Peyer's patch (tissue), 4 donors: ENCODE measurements at regions not wholly inside any gene's neighbourhood (a gene's known extent, or its start where the extent isn't known, plus 50 kb on each side); places are given as distances from the start of the nearest gene placed in this dataset.
"Not testable (repeated sequence)": the region's sequence is repeated elsewhere in the genome, so short reads cannot be mapped to it uniquely, and the experiment has no call there.

Experiments
- DNase-seq, 3 donors: peaks; one replicate each; pipeline ENCODE4 v3.0.0-alpha.2; 2017 to 2019
- H3K27ac ChIP-seq, 4 donors: fragments of 200-600 bp; sonication (generic); one replicate each; pipeline ENCODE4 v1.5.1; 2016 to 2019
- H3K27me3 ChIP-seq, 2 donors: fragments of 200-600 bp; sonication (generic); one replicate each; pipeline ENCODE4 v1.5.1; 2019
- H3K36me3 ChIP-seq, 3 donors: fragments of 200-600 bp; sonication (generic); one replicate each; pipeline ENCODE4 v1.5.1; 2016 to 2019
- H3K4me1 ChIP-seq, 4 donors: fragments of 200-600 bp; sonication (generic); one replicate each; pipeline ENCODE4 v1.5.1; 2016 to 2019
- H3K4me3 ChIP-seq, 4 donors: fragments of 200-600 bp; sonication (generic); 1 replicate in 3 of 4; 2 replicates in 1 of 4; pipeline ENCODE4 v1.5.1; 2016 to 2019; ENCODE audit warnings: mild to moderate bottlenecking in 1 of 4
- H3K9me3 ChIP-seq, 4 donors: fragments of 200-600 bp; sonication (generic); one replicate each; pipeline ENCODE4 v1.5.1; 2016 to 2019; ENCODE audit warnings: mild to moderate bottlenecking in 1 of 4
- CTCF ChIP-seq, 6 experiments: fragments of 450-650 bp in 4 of 6; fragments of 200-600 bp in 2 of 6; sonication (generic) in 1 of 6; IDR thresholded peaks; one replicate each; pipeline ENCODE4 v1.5.1; 2017 to 2019; ENCODE audit warnings: antibody characterized with exemption in 6 of 6, mild to moderate bottlenecking in 3 of 6, moderate library complexity in 1 of 6
- POLR2A ChIP-seq, 2 donors: fragments of 450-650 bp; IDR thresholded peaks; one replicate each; pipeline ENCODE4 v1.5.1; 2017; ENCODE audit warnings: antibody characterized with exemption in 2 of 2, mild to moderate bottlenecking in 2 of 2, moderate library complexity in 2 of 2

GRCh38 chr6:56816370-56816769 lies 138.5 kb upstream of the BEND6 start:
- Histone ChIP-seq H3K4me3 (no peak overlapping the region), H3K36me3 (no peaks in the 10 kb centered on the region), H3K9me3 (no peaks in the 10 kb centered on the region), H3K27me3 (no peaks in the 10 kb centered on the region), H3K27ac (no peak overlapping the region), H3K4me1 (no peaks in the 10 kb centered on the region)
- no peak for TF ChIP-seq CTCF (IDR thresholded peaks at IDR 0.05)
- no peak for TF ChIP-seq POLR2A (IDR thresholded peaks at IDR 0.05)
- no peak for DNase-seq

GRCh38 chr6:56815436-56815835 lies 139.5 kb upstream of the BEND6 start:
- no peaks in the 10 kb centered on the region for H3K9me3 ChIP-seq
- no peak overlapping the region for H3K4me3 ChIP-seq
- no peak for DNase-seq
- no peak overlapping the region for H3K27ac ChIP-seq
- no peaks in the 10 kb centered on the region for H3K4me1 ChIP-seq
- no peaks in the 10 kb centered on the region for H3K27me3 ChIP-seq
- TF ChIP-seq CTCF (IDR thresholded peaks at IDR 0.05) (no peak), POLR2A (IDR thresholded peaks at IDR 0.05) (no peak)
- H3K36me3 ChIP-seq, result no peaks in the 10 kb centered on the region

- Histone ChIP-seq H3K36me3 (no peaks in the 10 kb centered on the region), H3K27ac (no peak overlapping the region), H3K4me1 (no peaks in the 10 kb centered on the region), H3K4me3 (no peak overlapping the region), H3K27me3 (no peaks in the 10 kb centered on the region), H3K9me3 (no peaks in the 10 kb centered on the region)
- no peak for DNase-seq
- TF ChIP-seq CTCF (IDR thresholded peaks at IDR 0.05) (no peak), POLR2A (IDR thresholded peaks at IDR 0.05) (no peak)
Observed at GRCh38 chr6:56814802-56815201, 140.1 kb upstream of the BEND6 start.

GRCh38 chr6:56814308-56814707 lies 140.6 kb upstream of the BEND6 start:
- no peak for DNase-seq
- Histone ChIP-seq H3K27ac (no peak overlapping the region), H3K4me1 (no peaks in the 10 kb centered on the region), H3K9me3 (no peaks in the 10 kb centered on the region), H3K36me3 (no peaks in the 10 kb centered on the region), H3K4me3 (no peak overlapping the region), H3K27me3 (no peaks in the 10 kb centered on the region)
- no peak for TF ChIP-seq POLR2A (IDR thresholded peaks at IDR 0.05)
- no peak for TF ChIP-seq CTCF (IDR thresholded peaks at IDR 0.05)

- not testable (repeated sequence) for DNase-seq, H3K36me3 ChIP-seq, H3K9me3 ChIP-seq, H3K4me3 ChIP-seq, H3K4me1 ChIP-seq, H3K27me3 ChIP-seq, H3K27ac ChIP-seq
Observed at GRCh38 chr6:56812851-56813250, 142.1 kb upstream of the BEND6 start.

GRCh38 chr6:56808871-56809359 lies 146.0 kb upstream of the BEND6 start:
- no peaks in the 10 kb centered on the region for H3K4me1 ChIP-seq
- H3K9me3 ChIP-seq, result no peaks in the 10 kb centered on the region
- H3K4me3 ChIP-seq, result no peak overlapping the region
- TF ChIP-seq CTCF (IDR thresholded peaks at IDR 0.05), result no peak
- no peaks in the 10 kb centered on the region for H3K36me3 ChIP-seq
- no peaks in the 10 kb centered on the region for H3K27me3 ChIP-seq
- no peak for DNase-seq
- no peak overlapping the region for H3K27ac ChIP-seq
